HG03378 (cell line): ENCODE measurements at regions not wholly inside any gene's neighbourhood (a gene's known extent, or its start where the extent isn't known, plus 50 kb on each side); places are given as distances from the start of the nearest gene placed in this dataset.
A peak's percentile ranks its signal among the peaks of the same experiment; 100 is the strongest.
"Not testable (repeated sequence)": the region's sequence is repeated elsewhere in the genome, so short reads cannot be mapped to it uniquely, and the experiment has no call there.

ENCODE experiments used
- ATAC-seq: cut with Tn5 transposase; IDR thresholded peaks from one replicate; pipeline ENCODE4 v1.9.1; 2021; ENCODE audit warnings: mild to moderate bottlenecking, moderate library complexity; ENCODE audit not compliant: unreplicated experiment

DNA sequence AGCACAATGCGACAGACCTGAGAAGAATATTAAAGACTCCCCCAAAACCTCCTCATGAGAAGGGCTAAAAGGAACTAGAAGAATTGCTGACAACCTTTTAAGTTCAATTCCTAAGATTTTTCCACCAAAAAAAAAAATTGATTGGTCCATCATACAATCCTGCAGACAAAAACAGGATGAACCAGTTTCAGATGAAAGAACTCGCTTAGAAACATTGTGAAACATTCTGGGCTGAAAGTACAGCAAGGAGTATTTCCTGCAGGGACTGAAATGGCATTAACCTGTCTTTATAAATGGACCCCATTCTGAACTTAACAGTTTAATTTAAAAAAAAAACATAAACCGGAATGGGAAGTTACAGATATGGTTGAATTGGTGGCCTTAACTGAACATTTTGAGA lies 96.0 kb upstream of the FAM174B start:
- no peak for ATAC-seq

DNA sequence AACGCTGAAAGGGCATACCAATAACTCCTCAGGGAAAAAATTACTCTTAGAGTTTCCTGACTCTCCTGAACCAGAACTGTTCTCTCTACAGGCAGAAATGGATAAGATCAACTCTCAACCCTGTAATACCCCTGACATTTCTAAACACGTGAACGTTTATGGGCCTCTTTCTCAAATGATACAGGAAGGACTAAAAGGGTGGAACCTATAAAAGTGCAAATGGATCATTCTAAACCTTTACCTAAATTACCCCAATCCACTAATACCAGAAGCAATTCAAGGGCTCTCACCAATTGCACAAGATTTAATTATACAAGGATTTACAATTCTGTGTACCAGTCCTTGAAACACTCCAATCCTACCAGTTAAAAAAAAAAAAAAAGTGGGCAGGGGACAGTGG lies 98.0 kb upstream of the FAM174B start:
- ATAC-seq, result no peak

DNA sequence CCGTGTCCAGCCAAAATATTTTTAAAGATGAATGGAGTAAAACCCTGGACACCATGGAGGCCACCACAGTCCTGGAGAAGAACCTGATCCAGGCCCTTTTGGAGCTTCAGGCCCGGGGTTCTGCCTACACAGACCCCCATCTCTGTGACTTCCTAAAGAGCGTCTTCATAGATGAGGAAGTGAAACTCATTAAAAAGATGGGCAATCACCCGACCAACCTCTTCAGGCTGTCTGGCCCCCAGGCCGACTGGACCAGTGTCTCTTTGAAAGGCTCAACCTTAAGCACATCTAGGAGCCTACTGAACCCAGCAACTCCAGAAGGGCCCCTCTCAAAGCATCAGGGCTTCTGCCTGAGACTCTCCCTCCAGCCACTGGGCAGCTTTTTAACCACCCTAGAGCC lies 107.9 kb upstream of the FAM174B start:
- ATAC-seq, result no peak

DNA sequence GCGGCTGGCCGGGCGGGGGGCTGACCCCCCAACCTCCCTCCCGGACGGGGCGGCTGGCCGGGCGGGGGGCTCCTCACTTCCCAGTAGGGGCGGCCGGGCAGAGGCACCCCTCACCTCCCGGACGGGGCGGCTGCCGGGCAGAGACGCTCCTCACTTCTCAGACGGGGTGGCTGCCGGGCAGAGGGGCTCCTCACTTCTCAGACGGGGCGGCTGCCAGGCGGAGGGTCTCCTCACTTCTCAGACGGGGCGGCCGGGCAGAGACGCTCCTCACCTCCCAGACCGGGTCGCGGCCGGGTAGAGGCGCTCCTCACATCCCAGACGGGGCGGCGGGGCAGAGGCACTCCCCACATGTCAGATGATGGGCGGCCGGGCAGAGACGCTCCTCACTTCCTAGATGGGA lies 112.6 kb upstream of the FAM174B start:
- not testable (repeated sequence) for ATAC-seq

DNA sequence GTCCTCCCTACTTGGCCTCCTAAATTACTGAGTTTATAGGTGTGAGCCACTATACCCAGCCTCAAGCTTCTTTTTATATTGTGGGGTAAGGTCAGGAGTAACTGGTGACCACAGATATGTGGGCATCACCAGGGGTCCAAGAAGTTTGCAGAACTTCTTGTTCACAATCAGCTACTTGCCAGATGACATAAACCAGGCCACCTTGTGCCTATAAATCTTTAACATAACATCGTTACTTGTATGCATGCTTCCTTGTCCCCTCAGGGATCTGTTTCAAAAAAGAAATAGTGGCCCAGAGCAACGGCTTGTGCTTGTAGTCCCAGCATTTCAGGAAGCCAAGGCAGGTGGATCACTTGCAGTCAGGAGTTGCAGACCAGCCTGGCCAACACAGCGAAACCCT lies 115.1 kb upstream of the FAM174B start:
- ATAC-seq, result no peak

DNA sequence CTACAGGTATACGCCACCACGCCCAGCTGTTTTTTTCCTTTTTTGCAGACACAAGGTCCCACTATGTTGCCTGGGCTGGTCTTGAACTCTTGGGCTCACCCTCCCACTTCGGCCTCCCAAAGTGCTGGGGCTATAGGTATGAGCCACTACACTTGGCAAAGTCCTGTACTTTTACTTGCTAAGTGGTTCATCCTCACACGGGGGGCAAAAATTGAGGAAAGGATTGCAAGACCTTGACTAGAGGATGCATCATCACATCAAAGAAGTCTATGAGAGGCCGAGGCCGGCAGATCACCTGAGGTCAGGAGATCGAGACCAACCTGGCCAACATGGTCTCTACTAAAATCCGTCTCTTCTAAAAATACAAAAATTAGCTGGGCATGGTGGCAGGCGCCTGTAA lies 116.5 kb upstream of the FAM174B start:
- ATAC-seq, result no peak

DNA sequence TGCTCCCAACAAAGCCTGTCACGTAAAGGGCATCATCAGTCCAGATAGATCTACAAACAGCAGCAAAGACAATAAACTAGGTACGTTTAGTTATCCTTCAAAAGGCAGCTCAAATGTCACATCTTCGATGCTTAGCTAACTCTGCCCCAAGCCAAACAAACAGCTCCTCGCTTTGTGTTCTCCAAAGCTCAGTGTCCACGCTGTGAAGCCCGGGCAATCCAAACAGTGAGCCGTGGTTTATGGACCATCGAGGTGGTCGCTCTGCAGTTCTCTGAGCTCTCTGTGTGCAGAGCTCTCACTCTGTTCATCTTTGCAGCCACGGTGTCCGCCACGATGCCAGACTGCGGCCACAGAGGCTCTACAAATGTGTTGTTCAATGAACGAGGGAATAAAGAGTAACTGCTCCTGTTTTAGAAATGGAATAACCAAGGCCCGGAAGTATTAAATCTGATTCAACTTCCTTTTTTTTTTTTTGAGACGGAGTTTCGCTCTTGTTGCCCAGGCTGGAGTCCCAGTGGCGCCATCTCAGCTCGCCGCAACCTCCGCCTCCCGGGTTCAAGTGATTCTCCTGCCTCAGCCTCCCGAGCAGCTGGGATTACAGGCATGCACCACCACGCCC lies 117.2 kb upstream of the FAM174B start:
- no peak for ATAC-seq

DNA sequence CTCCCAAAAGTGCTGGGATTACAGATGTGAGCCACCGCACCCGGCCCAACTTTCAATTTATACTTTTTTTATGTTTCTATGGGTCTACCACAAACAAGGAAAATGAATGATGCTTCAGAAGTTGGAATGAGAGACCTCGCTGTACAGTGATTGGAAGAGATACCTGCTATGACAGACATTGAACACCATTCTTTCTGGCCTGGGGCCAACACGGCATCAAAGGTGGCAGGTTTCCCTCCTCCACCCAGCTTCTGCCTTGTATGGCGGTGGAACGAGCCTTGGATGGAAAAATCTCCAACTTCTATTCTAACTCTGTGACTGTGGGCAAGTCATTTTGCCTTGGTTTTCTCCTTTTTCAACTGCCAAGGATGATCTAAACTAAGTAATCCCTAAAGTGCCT lies 117.8 kb upstream of the FAM174B start:
- no peak for ATAC-seq

DNA sequence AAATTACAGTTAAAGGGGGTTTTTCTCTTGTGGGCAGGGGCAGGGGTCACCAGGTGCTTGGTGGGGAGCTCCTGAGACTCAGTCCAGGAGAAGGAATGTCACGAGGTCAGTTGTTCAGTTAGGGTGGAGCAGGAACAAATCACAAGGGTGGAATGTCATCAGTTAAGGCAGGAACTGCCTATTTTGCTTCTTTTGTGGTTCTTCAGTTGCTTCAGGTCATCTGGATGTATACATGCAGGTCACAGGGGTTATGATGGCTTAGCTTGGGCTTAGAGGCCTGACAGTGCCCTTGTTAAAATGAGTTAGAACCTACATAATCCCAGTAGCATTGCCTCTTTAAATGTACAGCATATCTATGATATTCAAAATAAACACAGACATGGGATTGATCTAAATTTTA lies 120.2 kb upstream of the CHD2 start:
- ATAC-seq, result no peak

DNA sequence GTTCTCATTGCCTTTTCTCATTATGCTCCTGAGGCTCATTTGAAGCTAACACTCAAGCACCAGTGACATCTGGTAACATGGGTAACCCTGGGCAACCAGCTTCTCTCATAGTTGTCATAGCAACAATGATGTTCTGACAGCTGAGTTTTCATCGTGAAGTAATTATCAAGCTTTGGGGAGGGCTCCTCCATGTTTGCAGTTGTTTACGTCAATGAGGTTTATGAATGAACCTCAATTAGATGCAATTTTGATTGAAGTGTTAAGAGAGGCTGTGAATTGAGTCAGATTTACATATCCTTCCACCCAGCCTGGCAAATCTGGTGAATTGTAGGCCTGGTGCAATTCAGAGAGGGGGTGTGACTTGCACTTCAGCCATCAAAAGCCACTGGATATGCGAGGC lies 119.3 kb upstream of the CHD2 start:
- no peak for ATAC-seq

DNA sequence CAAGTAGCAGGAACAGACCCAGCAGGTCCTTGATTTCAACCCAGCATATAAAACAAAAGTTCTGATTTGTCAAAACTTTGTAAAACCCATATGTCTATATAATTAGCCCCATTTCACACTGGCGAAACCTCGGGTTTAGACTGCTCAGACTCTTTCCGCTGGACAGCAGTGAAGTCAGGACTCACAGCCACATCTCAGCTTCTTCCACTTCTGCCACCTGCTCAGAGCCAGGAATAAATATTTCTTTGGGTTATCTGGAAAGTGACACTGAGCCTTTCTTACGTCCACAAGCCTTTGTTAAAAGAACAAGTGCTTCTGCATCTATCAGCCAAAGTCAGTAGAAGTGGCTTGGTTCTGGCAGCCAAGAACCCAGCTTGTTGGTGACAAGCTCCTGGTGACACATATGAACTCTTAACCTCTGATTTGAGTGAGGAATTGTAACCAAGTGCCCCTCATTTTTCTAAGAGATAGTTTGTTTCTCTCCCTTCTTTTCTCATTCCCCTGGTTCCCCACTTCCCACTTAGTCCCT lies 118.1 kb upstream of the CHD2 start:
- no peak for ATAC-seq

DNA sequence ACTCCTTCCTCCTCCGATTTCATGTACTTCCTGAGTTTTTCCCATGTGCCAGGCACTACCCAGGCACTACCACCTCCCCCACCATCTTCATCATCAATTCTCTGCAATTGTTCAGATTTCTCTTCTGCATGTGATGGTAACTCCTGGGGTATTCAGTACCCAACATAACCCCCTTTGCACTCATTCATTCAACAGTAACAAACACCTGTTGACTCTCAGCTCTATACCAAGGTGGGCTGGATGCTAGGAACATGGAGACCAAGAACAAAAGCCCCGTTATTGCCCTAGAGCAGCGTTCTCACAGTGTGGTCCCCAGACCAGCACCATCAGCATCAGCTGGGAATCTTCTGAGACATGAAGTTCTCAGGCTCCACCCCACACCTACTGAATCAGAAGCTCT lies 113.0 kb upstream of the CHD2 start:
- ATAC-seq, result no peak

DNA sequence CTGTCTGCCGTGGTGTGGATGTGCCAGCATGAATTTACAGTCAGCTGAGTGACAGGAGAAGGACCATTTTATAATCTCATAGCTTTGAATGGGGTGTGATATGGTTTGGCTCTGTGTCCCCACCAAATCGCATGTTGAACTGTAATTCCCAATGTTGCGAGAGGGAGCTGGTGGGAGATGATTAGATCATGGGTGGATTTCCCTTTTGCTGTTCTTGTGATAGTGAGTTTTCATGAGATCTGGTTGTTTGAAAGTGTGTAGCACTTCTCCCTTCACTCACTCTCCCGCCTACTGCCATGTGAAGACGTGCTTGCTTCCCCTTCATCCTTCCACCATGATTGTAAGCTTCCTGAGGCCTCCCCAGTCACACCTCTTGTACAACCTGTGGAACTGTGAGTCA lies 111.9 kb upstream of the CHD2 start:
- ATAC-seq, result no peak

DNA sequence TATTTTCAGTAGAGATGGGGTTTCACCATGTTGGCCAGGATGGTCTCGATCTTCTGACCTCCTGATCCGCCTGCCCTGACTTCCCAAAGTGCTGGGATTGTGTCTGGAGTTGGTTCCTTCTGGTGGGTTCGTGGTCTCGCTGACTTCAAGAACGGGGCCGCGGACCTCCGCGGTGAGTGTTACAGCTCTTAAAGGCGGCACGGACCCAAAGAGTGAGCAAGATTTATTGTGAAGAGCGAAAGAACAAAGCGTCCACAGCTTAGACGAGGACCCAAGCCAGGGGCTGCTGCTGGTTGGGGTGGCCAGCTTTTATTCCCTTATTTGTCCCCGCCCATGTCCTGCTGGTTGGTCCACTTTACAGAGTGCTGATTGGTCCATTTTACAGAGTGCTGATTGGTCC lies 111.3 kb upstream of the CHD2 start:
- not testable (repeated sequence) for ATAC-seq

DNA sequence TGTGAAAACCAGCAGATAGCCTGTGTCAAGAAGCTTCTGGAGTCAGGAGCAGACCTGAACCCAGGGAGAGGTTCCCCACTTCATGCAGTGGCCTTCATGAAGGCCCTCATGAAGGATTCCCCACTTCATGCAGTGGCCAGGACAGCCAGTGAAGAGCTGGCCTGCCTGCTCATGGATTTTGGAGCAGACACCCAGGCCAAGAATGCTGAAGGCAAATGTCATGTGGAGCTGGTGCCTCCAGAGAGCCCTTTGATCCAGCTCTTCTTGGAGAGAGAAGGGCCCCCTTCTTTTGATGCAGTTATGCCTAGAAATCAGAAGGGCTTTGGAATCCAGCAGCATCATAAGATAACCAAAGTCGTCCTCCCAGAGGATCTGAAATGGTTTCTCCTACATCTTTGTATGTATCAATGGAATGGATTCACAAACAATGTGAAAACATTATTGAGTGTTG lies 103.9 kb upstream of the CHD2 start:
- no peak for ATAC-seq

DNA sequence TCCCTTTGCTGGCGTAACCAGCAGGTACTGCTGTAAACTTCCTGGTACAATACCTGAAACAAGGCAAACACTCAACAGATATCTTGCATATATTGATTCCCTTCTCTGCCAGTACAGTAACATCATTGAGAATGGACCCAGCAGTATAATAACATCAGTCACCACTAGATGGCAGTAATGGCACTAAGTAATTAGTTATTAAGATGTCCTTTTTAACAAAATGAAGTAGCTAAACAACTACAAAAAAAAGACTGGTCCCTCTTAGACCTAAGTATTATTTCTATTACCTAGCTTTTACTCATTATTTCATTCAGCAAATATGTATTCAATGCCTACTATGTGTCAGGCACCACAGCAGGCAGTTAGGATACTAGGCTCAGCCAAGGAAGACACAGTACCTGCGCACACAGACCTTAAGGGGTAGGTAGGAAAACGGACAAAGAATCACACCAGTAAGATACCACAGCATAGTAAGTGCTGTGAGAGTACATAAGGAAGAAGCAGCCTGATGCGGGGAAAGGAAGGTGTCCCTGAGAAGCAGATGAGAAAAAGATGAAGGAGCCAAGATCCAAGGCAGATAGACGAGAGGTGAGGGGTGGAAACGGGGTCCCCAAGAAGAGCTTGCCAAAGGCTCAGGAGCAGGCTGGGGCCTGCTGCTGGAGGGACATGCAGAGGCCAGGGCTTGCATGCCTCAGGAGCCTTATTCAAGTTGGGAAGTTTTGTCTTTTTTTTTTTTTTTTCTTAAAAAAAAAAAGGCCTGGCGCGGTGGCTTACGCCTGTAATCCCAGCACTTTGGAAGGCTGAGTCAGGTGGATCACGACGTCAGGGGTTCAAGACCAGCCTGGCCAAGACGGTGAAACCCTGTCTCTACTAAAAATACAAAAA lies 102.7 kb upstream of the CHD2 start:
- peak; percentile 83 for ATAC-seq

DNA sequence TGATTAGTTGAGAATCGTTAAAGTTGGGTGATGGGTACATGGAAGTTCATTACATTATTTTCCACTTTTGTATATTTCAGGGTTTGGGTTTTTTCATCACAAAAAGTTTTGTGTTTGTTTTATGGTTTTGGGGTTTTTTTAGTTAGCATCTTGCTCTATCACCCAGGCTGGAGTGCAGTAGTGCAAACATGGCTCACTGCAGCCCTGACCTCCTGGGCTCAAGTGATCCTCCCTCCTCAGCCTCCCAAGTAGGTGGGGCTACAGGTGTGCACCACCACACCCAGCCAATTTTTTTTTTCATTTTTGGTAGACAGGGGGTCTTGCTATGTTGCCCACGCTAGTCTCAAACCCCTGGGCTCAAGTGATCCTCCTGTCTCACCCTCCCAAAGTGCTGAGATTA lies 100.1 kb upstream of the CHD2 start:
- no peak for ATAC-seq

DNA sequence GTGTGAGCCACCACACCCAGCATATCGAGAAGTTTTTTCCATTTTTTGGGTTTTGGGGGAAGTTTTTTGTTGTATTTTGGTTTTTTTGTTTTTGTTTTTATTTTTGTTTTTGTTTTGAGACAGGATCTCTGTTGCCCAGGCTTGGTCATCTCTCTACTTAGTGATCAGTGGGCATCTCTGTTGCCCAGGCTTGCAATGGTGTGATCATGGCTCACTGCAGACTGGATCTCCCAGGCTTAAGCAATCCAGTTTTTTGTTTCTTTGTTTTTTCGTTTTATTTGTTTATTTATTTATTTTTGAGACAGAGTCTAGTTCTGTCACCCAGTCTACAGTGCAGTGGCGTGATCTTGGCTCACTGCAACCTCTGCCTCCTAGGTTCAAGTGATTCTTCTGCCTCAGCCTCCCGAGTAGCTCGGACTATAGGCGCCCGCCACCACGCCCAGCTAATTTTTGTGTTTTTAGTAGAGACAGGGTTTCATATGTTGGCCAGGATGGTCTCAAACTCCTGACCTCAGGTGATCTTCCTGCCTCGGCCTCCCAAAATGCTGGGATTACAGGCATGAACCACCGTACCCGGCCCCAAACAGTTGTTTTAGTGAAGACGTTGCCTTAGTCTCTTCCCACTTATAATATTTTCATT lies 99.6 kb upstream of the CHD2 start:
- not testable (repeated sequence) for ATAC-seq

DNA sequence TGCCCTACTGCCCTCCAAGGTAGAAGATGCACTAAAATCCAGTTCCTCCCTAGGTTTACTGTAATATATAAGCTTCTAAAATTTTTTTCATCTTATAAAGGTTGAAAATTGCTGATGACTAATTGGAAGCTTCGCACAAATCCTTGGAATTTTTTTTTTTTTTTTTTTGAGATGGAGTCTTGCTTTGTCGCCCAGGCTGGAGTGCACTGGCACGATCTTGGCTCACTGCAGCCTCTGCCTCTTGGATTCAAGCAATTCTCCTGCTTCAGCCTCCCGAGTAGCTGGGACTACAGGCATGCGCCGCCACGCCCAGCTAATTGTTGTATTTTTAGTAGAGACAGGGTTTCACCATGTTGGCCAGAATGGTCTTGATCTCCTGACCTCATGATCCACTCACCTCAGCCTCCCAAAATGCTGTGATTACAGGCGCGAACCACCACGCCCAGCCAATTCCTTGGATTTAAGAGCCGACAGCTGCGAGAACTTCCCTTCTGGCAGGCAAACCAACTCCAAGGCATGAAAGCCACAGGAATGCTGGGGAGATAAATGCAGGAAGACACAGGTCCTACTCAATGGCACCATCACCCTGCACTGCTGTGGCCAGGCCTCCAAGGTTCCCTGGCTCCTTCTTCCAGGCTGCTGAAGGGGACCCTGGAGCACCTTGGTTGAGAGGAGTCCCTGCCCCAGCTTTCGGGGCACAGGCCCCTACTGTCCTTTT lies 98.9 kb upstream of the CHD2 start:
- ATAC-seq, result not testable (repeated sequence)

DNA sequence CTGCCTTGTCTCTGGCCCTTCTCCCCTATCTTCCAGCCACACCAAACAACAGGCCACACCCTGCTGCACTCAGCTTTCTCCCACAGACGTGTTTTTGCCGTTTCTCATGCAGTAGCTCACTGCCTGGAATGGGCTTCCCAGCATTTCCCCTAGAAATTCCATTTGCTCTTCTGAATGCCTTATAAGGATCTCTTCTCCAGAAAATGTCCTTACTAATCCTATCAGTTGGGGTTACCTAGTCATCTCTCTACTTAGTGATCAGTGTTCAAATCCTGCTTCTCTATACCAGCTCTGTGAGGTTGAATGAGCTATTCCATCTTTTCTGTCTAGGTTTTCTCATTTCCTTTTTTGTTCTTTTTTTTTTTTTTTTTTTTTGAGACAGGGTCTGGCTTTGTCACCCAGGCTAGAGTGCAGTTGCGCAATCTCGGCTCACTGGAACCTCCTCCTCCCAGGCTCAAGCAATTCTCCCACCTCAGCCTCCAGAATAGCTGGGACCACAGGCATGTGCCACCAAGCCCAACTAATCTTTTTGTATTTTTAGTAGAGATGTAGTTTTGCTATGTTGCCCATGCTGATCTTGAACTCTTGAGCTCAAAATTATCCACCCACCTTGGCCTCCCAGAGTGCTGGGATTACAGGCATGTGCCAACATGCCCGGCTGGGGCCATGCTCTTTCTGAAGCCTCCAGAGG lies 98.2 kb upstream of the CHD2 start:
- ATAC-seq, result no peak

DNA sequence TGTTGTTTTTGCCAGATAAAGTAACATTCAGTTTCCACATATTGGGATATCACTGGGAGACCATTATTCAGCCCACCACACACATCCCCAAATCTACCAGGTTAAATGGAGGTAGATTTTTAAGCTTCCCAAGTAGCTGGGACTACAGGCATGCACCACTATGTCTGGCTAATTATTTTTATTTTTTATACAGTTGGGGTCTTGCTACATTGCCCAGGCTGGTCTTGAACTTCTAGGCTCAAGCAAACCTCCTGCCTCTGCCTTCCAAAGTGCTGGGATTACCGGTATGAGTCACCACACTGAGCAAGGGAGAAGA lies 96.6 kb upstream of the CHD2 start:
- ATAC-seq, result no peak
